B cell (primary cell): ENCODE measurements at regions not wholly inside any gene's neighbourhood (a gene's known extent, or its start where the extent isn't known, plus 50 kb on each side); places are given as distances from the start of the nearest gene placed in this dataset.

Source experiments
- EZH2 ChIP-seq: IDR thresholded peaks from 2 replicates; pipeline ENCODE4 v1.6.1; 2012; ENCODE audit warnings: borderline replicate concordance, low read depth, mild to moderate bottlenecking, moderate library complexity, low read length; ENCODE audit not compliant: insufficient read depth, poor library complexity, severe bottlenecking
- TF ChIP-seq, protein P1 (sequence below): fragments of 200-600 bp; IDR thresholded peaks from one replicate; pipeline ENCODE4 v1.8.0; 2022; ENCODE audit warnings: antibody characterized with exemption, mild to moderate bottlenecking

DNA sequence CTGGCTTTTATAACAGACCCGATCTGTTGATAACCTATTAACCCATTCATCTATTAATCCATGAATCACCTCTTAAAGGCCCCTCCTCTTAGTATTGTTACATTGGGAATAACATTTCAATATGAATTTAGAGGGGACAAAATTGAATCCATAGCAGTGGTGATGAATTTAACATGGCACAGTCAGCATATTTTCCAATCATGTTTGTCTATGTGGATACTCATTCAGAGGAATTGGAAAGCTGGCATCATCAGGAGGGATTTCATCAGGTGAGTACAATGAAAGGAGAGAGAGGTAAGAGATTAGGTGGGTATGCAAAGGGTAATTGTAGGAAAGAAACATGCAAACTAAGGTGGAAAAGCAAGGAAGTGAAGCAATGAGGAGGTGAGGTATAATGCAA lies 59.6 kb upstream of the FOXN2 start:
- TF ChIP-seq, protein P1, sequence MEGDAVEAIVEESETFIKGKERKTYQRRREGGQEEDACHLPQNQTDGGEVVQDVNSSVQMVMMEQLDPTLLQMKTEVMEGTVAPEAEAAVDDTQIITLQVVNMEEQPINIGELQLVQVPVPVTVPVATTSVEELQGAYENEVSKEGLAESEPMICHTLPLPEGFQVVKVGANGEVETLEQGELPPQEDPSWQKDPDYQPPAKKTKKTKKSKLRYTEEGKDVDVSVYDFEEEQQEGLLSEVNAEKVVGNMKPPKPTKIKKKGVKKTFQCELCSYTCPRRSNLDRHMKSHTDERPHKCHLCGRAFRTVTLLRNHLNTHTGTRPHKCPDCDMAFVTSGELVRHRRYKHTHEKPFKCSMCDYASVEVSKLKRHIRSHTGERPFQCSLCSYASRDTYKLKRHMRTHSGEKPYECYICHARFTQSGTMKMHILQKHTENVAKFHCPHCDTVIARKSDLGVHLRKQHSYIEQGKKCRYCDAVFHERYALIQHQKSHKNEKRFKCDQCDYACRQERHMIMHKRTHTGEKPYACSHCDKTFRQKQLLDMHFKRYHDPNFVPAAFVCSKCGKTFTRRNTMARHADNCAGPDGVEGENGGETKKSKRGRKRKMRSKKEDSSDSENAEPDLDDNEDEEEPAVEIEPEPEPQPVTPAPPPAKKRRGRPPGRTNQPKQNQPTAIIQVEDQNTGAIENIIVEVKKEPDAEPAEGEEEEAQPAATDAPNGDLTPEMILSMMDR, result no peak
- no peak for TF ChIP-seq EZH2
